Keratinocyte (primary cell): ENCODE measurements at regions not wholly inside any gene's neighbourhood (a gene's known extent, or its start where the extent isn't known, plus 50 kb on each side); places are given as distances from the start of the nearest gene placed in this dataset.

ENCODE experiments used
- DNase-seq: peaks from one replicate; pipeline ENCODE4 v3.0.0-alpha.2; 2011; ENCODE audit warnings: low read depth, missing footprints, low spot score
- FAIRE-seq: peaks from 2 replicates; lab custom pipeline; 2011; peaks lifted over from hg19 to GRCh38; lab: Jason Lieb, UNC
- H2AFZ ChIP-seq: 2 replicates; pipeline ENCODE4 v1.6.0; 2012; ENCODE audit warnings: low read length, control low read depth, inconsistent platforms; ENCODE audit not compliant: control insufficient read depth
- H3K27ac ChIP-seq: 2 replicates; pipeline ENCODE4 v1.5.1; 2011; ENCODE audit warnings: low read length; ENCODE audit not compliant: control insufficient read depth, insufficient read depth
- H3K27me3 ChIP-seq: 3 replicates; pipeline ENCODE4 v1.6.0; 2011; ENCODE audit warnings: low read length; ENCODE audit not compliant: control insufficient read depth, insufficient read depth; ENCODE audit errors: extremely low read depth
- H3K36me3 ChIP-seq, 2 experiments: 2 replicates in 1 of 2; 3 replicates in 1 of 2; pipeline ENCODE4 v1.5.1; 2011; ENCODE audit warnings: low read length in 2 of 2, mild to moderate bottlenecking in 1 of 2; ENCODE audit not compliant: control insufficient read depth in 2 of 2, insufficient read depth in 2 of 2; ENCODE audit errors: extremely low read depth in 1 of 2
- H3K4me1 ChIP-seq: 3 replicates; pipeline ENCODE4 v1.5.1; 2011; ENCODE audit warnings: low read length; ENCODE audit not compliant: control insufficient read depth, insufficient read depth; ENCODE audit errors: extremely low read depth
- H3K4me2 ChIP-seq: 3 replicates; pipeline ENCODE4 v1.6.0; 2011; ENCODE audit warnings: low read depth, low read length; ENCODE audit not compliant: control insufficient read depth, insufficient read depth; ENCODE audit errors: extremely low read depth
- H3K4me3 ChIP-seq, 3 experiments: fragments of 200-600 bp in 1 of 3; sonication (generic) in 1 of 3; 2 replicates in 2 of 3; 3 replicates in 1 of 3; pipeline ENCODE4 v1.5.1; 2011 to 2016; ENCODE audit warnings: low read length in 3 of 3, mild to moderate bottlenecking in 3 of 3, control low read depth in 2 of 3, inconsistent platforms in 1 of 3, low read depth in 1 of 3, mixed read lengths in 1 of 3, mixed run types in 1 of 3, moderate library complexity in 1 of 3; ENCODE audit not compliant: control insufficient read depth in 2 of 3, insufficient read depth in 2 of 3; ENCODE audit errors: extremely low read depth in 1 of 3
- H3K79me2 ChIP-seq: 2 replicates; pipeline ENCODE4 v1.6.0; 2012; ENCODE audit warnings: low read length; ENCODE audit not compliant: control insufficient read depth, insufficient read depth
- H3K9ac ChIP-seq: 3 replicates; pipeline ENCODE4 v1.6.0; 2011; ENCODE audit warnings: low read length; ENCODE audit not compliant: control insufficient read depth, insufficient read depth; ENCODE audit errors: extremely low read depth
- H3K9me1 ChIP-seq: 3 replicates; pipeline ENCODE4 v1.6.0; 2011; ENCODE audit warnings: low read length; ENCODE audit not compliant: control insufficient read depth, insufficient read depth; ENCODE audit errors: extremely low read depth
- H3K9me3 ChIP-seq: 2 replicates; pipeline ENCODE4 v1.5.1; 2012; ENCODE audit warnings: low read depth, low read length; ENCODE audit not compliant: control insufficient read depth
- H4K20me1 ChIP-seq: 3 replicates; pipeline ENCODE4 v1.6.0; 2011; ENCODE audit warnings: low read length; ENCODE audit not compliant: control insufficient read depth, insufficient read depth; ENCODE audit errors: extremely low read depth
- EZH2 ChIP-seq: IDR thresholded peaks from one replicate; pipeline ENCODE4 v1.6.1; 2012; ENCODE audit warnings: inconsistent platforms, mild to moderate bottlenecking, low read length, moderate library complexity
- dilution Hi-C: fragments of 300-500 bp; cut with MboI; formaldehyde crosslinking; loops from one replicate; pipeline ENCODE4 v1.7.0; 2020; ENCODE audit warnings: low sequenced_read_pairs; ENCODE audit not compliant: extremely low pct_ligation_motif_present
- TF ChIP-seq, protein P1 (sequence below), 3 experiments: IDR thresholded peaks in 1 of 3; conservative IDR thresholded peaks in 1 of 3; optimal IDR thresholded peaks in 1 of 3; 2 replicates in 2 of 3; 3 replicates in 1 of 3; pipeline versions ENCODE3 to v1.5.1; 2011; ENCODE audit warnings: low read length in 3 of 3, mild to moderate bottlenecking in 3 of 3, moderate library complexity in 2 of 3, control low read depth in 1 of 3, inconsistent platforms in 1 of 3; ENCODE audit not compliant: insufficient read depth in 2 of 3; ENCODE audit errors: extremely low read depth in 1 of 3

- Histone ChIP-seq H3K4me1 (no peaks in the 10 kb centered on the region), H2AFZ (no peak overlapping the region), H4K20me1 (no peaks in the 10 kb centered on the region), H3K79me2 (no peaks in the 10 kb centered on the region), H3K9ac (no peak overlapping the region), H3K9me3 (peaks cover 8% of the 10 kb centered on the region), H3K36me3 (no peaks in the 10 kb centered on the region), H3K9me1 (no peaks in the 10 kb centered on the region), H3K27ac (no peak overlapping the region), H3K4me3 (no peak overlapping the region), H3K4me2 (no peak overlapping the region), H3K27me3 (no peaks in the 10 kb centered on the region)
- DNase-seq = no peak
- dilution Hi-C loops = no loop called here
- FAIRE-seq = no peak
- TF ChIP-seq, protein P1, sequence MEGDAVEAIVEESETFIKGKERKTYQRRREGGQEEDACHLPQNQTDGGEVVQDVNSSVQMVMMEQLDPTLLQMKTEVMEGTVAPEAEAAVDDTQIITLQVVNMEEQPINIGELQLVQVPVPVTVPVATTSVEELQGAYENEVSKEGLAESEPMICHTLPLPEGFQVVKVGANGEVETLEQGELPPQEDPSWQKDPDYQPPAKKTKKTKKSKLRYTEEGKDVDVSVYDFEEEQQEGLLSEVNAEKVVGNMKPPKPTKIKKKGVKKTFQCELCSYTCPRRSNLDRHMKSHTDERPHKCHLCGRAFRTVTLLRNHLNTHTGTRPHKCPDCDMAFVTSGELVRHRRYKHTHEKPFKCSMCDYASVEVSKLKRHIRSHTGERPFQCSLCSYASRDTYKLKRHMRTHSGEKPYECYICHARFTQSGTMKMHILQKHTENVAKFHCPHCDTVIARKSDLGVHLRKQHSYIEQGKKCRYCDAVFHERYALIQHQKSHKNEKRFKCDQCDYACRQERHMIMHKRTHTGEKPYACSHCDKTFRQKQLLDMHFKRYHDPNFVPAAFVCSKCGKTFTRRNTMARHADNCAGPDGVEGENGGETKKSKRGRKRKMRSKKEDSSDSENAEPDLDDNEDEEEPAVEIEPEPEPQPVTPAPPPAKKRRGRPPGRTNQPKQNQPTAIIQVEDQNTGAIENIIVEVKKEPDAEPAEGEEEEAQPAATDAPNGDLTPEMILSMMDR (optimal IDR thresholded peaks at IDR 0.05 in 1 of 3, IDR thresholded peaks at IDR 0.05 in 1 of 3, conservative IDR thresholded peaks at IDR 0.05 in 1 of 3; ENCODE audit: extremely low read depth in 1 of 3, insufficient read depth in 2 of 3, low read length in 3 of 3) = no peak
- no peak for TF ChIP-seq EZH2
Measured at GRCh38 chr11:70616317-70616716, 218.0 kb downstream of the CTTN start.

GRCh38 chr11:70616938-70617654, 218.8 kb downstream of the CTTN start:
- Histone ChIP-seq H2AFZ (no peak overlapping the region), H3K4me1 (no peaks in the 10 kb centered on the region), H3K4me2 (no peak overlapping the region), H3K4me3 (no peak overlapping the region), H3K9me1 (no peaks in the 10 kb centered on the region), H3K36me3 (no peaks in the 10 kb centered on the region), H3K9me3 (peaks cover 8% of the 10 kb centered on the region), H3K9ac (no peak overlapping the region), H4K20me1 (no peaks in the 10 kb centered on the region), H3K27ac (no peak overlapping the region), H3K79me2 (no peaks in the 10 kb centered on the region), H3K27me3 (no peaks in the 10 kb centered on the region)
- no peak for DNase-seq
- FAIRE-seq = no peak
- TF ChIP-seq, protein P1 (optimal IDR thresholded peaks at IDR 0.05 in 1 of 3, IDR thresholded peaks at IDR 0.05 in 1 of 3, conservative IDR thresholded peaks at IDR 0.05 in 1 of 3; ENCODE audit: extremely low read depth in 1 of 3, insufficient read depth in 2 of 3, low read length in 3 of 3) = no peak
- TF ChIP-seq EZH2 = no peak
- dilution Hi-C loops = no loop called here
